Suprapubic skin (tissue), 4 donors: ENCODE measurements at regions not wholly inside any gene's neighbourhood (a gene's known extent, or its start where the extent isn't known, plus 50 kb on each side); places are given as distances from the start of the nearest gene placed in this dataset.
"Not testable (repeated sequence)": the region's sequence is repeated elsewhere in the genome, so short reads cannot be mapped to it uniquely, and the experiment has no call there.

ENCODE experiments used
- DNase-seq, 2 donors: peaks; one replicate each; pipeline ENCODE4 v3.0.0-alpha.2; 2019; ENCODE audit warnings: low spot score in 2 of 2
- H3K27ac ChIP-seq: fragments of 200-600 bp; sonication (generic); one replicate; pipeline ENCODE4 v1.5.1; 2019
- H3K27me3 ChIP-seq: fragments of 200-600 bp; sonication (generic); one replicate; pipeline ENCODE4 v1.5.1; 2019
- H3K36me3 ChIP-seq: fragments of 200-600 bp; sonication (generic); one replicate; pipeline ENCODE4 v1.5.1; 2019
- H3K4me1 ChIP-seq: fragments of 200-600 bp; sonication (generic); one replicate; pipeline ENCODE4 v1.5.1; 2019
- H3K4me3 ChIP-seq: fragments of 200-600 bp; sonication (generic); one replicate; pipeline ENCODE4 v1.5.1; 2019; ENCODE audit warnings: mild to moderate bottlenecking
- H3K9me3 ChIP-seq: fragments of 200-600 bp; sonication (generic); one replicate; pipeline ENCODE4 v1.5.1; 2019
- CTCF ChIP-seq, 2 donors: fragments of 200-600 bp in 1 of 2; fragments of 450-650 bp in 1 of 2; sonication (generic) in 1 of 2; IDR thresholded peaks; one replicate each; pipeline ENCODE4 v1.5.1; 2016 to 2019; ENCODE audit warnings: antibody characterized with exemption in 2 of 2, mild to moderate bottlenecking in 1 of 2, moderate library complexity in 1 of 2
- EP300 ChIP-seq: sonication (generic); formaldehyde crosslinking; IDR thresholded peaks from one replicate; pipeline ENCODE4 v1.6.1; 2017; ENCODE audit warnings: antibody characterized with exemption
- POLR2A ChIP-seq, 2 donors: fragments of 450-650 bp; IDR thresholded peaks; one replicate each; pipeline ENCODE4 v1.6.1; 2017; ENCODE audit warnings: antibody characterized with exemption in 2 of 2, mild to moderate bottlenecking in 2 of 2, moderate library complexity in 2 of 2
- POLR2AphosphoS5 ChIP-seq, 3 donors: sonication (generic); formaldehyde crosslinking; IDR thresholded peaks; one replicate each; pipeline ENCODE4 v1.6.1; 2017; ENCODE audit warnings: antibody characterized with exemption in 3 of 3
- WGBS: methylation state at CpG from one replicate; pipeline ENCODE4 v1.1.5; 2018; 5-methylcytosine and 5-hydroxymethylcytosine counted together

- Histone ChIP-seq H3K27ac (no peak overlapping the region), H3K9me3 (no peaks in the 10 kb centered on the region), H3K27me3 (no peaks in the 10 kb centered on the region), H3K4me1 (peaks cover 6% of the 10 kb centered on the region), H3K4me3 (no peak overlapping the region), H3K36me3 (no peaks in the 10 kb centered on the region)
- TF ChIP-seq EP300 = no peak
- no peak for TF ChIP-seq POLR2AphosphoS5 (IDR thresholded peaks at IDR 0.05)
- TF ChIP-seq POLR2A (IDR thresholded peaks at IDR 0.05) = no peak
- TF ChIP-seq CTCF (IDR thresholded peaks at IDR 0.05) = no peak
- 54% methylated on average over 2 of the region's 2 CpGs for WGBS
- DNase-seq = no peak
Observed at GRCh38 chr6:85004361-85004995, 240.1 kb upstream of the TBX18 start.

GRCh38 chr6:85002847-85003246 is 238.4 kb upstream of the TBX18 start:
- no peaks in the 10 kb centered on the region for H3K36me3 ChIP-seq
- H3K4me1 ChIP-seq = peaks cover 6% of the 10 kb centered on the region
- DNase-seq = no peak
- H3K9me3 ChIP-seq = no peaks in the 10 kb centered on the region
- no peak overlapping the region for H3K27ac ChIP-seq
- H3K27me3 ChIP-seq = no peaks in the 10 kb centered on the region
- H3K4me3 ChIP-seq = no peak overlapping the region
- no peak for TF ChIP-seq CTCF (IDR thresholded peaks at IDR 0.05)
- no peak for TF ChIP-seq POLR2A (IDR thresholded peaks at IDR 0.05)
- no peak for TF ChIP-seq POLR2AphosphoS5 (IDR thresholded peaks at IDR 0.05)
- TF ChIP-seq EP300 = no peak
- 81% methylated on average over 3 of the region's 3 CpGs for WGBS

- WGBS = 80% methylated on average over 2 of the region's 2 CpGs
- TF ChIP-seq EP300 (no peak), POLR2AphosphoS5 (IDR thresholded peaks at IDR 0.05) (no peak), CTCF (IDR thresholded peaks at IDR 0.05) (no peak), POLR2A (IDR thresholded peaks at IDR 0.05) (no peak)
- Histone ChIP-seq H3K27ac (no peak overlapping the region), H3K4me1 (no peaks in the 10 kb centered on the region), H3K27me3 (no peaks in the 10 kb centered on the region), H3K4me3 (no peak overlapping the region), H3K9me3 (no peaks in the 10 kb centered on the region), H3K36me3 (no peaks in the 10 kb centered on the region)
- DNase-seq = no peak
Observed at GRCh38 chr6:85000001-85000400, 235.6 kb upstream of the TBX18 start.

- Histone ChIP-seq H3K27me3 (no peaks in the 10 kb centered on the region), H3K27ac (no peak overlapping the region), H3K36me3 (no peaks in the 10 kb centered on the region), H3K4me1 (no peaks in the 10 kb centered on the region), H3K4me3 (no peak overlapping the region), H3K9me3 (no peaks in the 10 kb centered on the region)
- no peak for DNase-seq
- TF ChIP-seq POLR2AphosphoS5 (IDR thresholded peaks at IDR 0.05) (no peak), CTCF (IDR thresholded peaks at IDR 0.05) (no peak), POLR2A (IDR thresholded peaks at IDR 0.05) (no peak), EP300 (no peak)
- WGBS = 55% methylated on average over 1 of the region's 1 CpG
Observed at GRCh38 chr6:84998223-84998622, 233.8 kb upstream of the TBX18 start.

GRCh38 chr6:84988766-84989165 is 224.4 kb upstream of the TBX18 start:
- H3K36me3 ChIP-seq, H3K9me3 ChIP-seq, H3K4me3 ChIP-seq, H3K27ac ChIP-seq, H3K4me1 ChIP-seq, DNase-seq, H3K27me3 ChIP-seq: not testable (repeated sequence)
- 67% methylated on average over 1 of the region's 1 CpG for WGBS

GRCh38 chr6:84985490-84985889 is 221.1 kb upstream of the TBX18 start:
- not testable (repeated sequence) for H3K4me1 ChIP-seq, H3K36me3 ChIP-seq, H3K27ac ChIP-seq, DNase-seq, H3K9me3 ChIP-seq, H3K27me3 ChIP-seq, H3K4me3 ChIP-seq
- 87% methylated on average over 3 of the region's 3 CpGs for WGBS
